ENCODE measurements at regions not wholly inside any gene's neighbourhood (a gene's known extent, or its start where the extent isn't known, plus 50 kb on each side); places are given as distances from the start of the nearest gene placed in this dataset.

- in situ Hi-C loops (cut with MboI; ENCODE audit: low sequenced_read_pairs) = no loop called here
- H3K9me3 ChIP-seq = no peaks in the 10 kb centered on the region
- no peak overlapping the region for H3K4me3 ChIP-seq
- H3K36me3 ChIP-seq (replicated peaks) = no peaks in the 10 kb centered on the region
- DNase-seq (ENCODE audit: low spot score in 2 of 2) = no peak
- H3K4me1 ChIP-seq = no peaks in the 10 kb centered on the region
- H3K27me3 ChIP-seq (ENCODE audit: low read depth) = no peaks in the 10 kb centered on the region
Measured at GRCh38 chr12:45102818-45103217, 51.9 kb upstream of the DBX2 start.

GRCh38 chr12:45105996-45106395 lies 55.1 kb upstream of the DBX2 start:
- in situ Hi-C loops (cut with MboI; ENCODE audit: low sequenced_read_pairs) = no loop called here
- no peaks in the 10 kb centered on the region for H3K4me1 ChIP-seq
- no peak for DNase-seq (ENCODE audit: low spot score in 2 of 2)
- no peaks in the 10 kb centered on the region for H3K9me3 ChIP-seq
- H3K27me3 ChIP-seq (ENCODE audit: low read depth) = no peaks in the 10 kb centered on the region
- H3K36me3 ChIP-seq (replicated peaks) = no peaks in the 10 kb centered on the region
- H3K4me3 ChIP-seq = no peak overlapping the region

- Histone ChIP-seq H3K4me3 (no peak overlapping the region), H3K36me3 (replicated peaks) (no peaks in the 10 kb centered on the region), H3K4me1 (no peaks in the 10 kb centered on the region), H3K9me3 (no peaks in the 10 kb centered on the region), H3K27me3 (ENCODE audit: low read depth) (no peaks in the 10 kb centered on the region)
- DNase-seq (ENCODE audit: low spot score in 2 of 2) = no peak
- in situ Hi-C loops (cut with MboI; ENCODE audit: low sequenced_read_pairs) = no loop called here
Measured at GRCh38 chr12:45112306-45112705, 61.4 kb upstream of the DBX2 start.

- H3K36me3 ChIP-seq (replicated peaks) = no peaks in the 10 kb centered on the region
- H3K9me3 ChIP-seq = no peaks in the 10 kb centered on the region
- DNase-seq (ENCODE audit: low spot score in 2 of 2) = no peak
- no peak overlapping the region for H3K4me3 ChIP-seq
- no peaks in the 10 kb centered on the region for H3K27me3 ChIP-seq (ENCODE audit: low read depth)
- in situ Hi-C loops (cut with MboI; ENCODE audit: low sequenced_read_pairs) = no loop called here
- H3K4me1 ChIP-seq = no peaks in the 10 kb centered on the region
Measured at GRCh38 chr12:45121224-45121623, 70.3 kb upstream of the DBX2 start.

GRCh38 chr12:45122768-45123380 lies 72.0 kb upstream of the DBX2 start:
- Histone ChIP-seq H3K27me3 (ENCODE audit: low read depth) (no peaks in the 10 kb centered on the region), H3K9me3 (no peaks in the 10 kb centered on the region), H3K36me3 (replicated peaks) (no peaks in the 10 kb centered on the region), H3K4me3 (no peak overlapping the region), H3K4me1 (no peaks in the 10 kb centered on the region)
- in situ Hi-C loops (cut with MboI; ENCODE audit: low sequenced_read_pairs) = no loop called here
- DNase-seq (ENCODE audit: low spot score in 2 of 2) = peak; percentile 12 to 28

- Histone ChIP-seq H3K27me3 (ENCODE audit: low read depth) (no peaks in the 10 kb centered on the region), H3K9me3 (no peaks in the 10 kb centered on the region), H3K4me1 (no peaks in the 10 kb centered on the region), H3K4me3 (no peak overlapping the region), H3K36me3 (replicated peaks) (no peaks in the 10 kb centered on the region)
- DNase-seq (ENCODE audit: low spot score in 2 of 2) = no peak
- in situ Hi-C loops (cut with MboI; ENCODE audit: low sequenced_read_pairs) = no loop called here
Measured at GRCh38 chr12:45124485-45125155, 73.7 kb upstream of the DBX2 start.

GRCh38 chr12:45125997-45126396 lies 75.1 kb upstream of the DBX2 start:
- no peak overlapping the region for H3K4me3 ChIP-seq
- H3K27me3 ChIP-seq (ENCODE audit: low read depth) = peaks cover 3% of the 10 kb centered on the region; the same call in 1 of the 2 replicates
- H3K4me1 ChIP-seq = no peaks in the 10 kb centered on the region
- in situ Hi-C loops (cut with MboI; ENCODE audit: low sequenced_read_pairs) = no loop called here
- no peak for DNase-seq (ENCODE audit: low spot score in 2 of 2)
- H3K36me3 ChIP-seq (replicated peaks) = no peaks in the 10 kb centered on the region
- H3K9me3 ChIP-seq = no peaks in the 10 kb centered on the region

- DNase-seq (ENCODE audit: low spot score in 2 of 2) = no peak
- no peaks in the 10 kb centered on the region for H3K9me3 ChIP-seq
- H3K4me3 ChIP-seq = no peak overlapping the region
- no peaks in the 10 kb centered on the region for H3K4me1 ChIP-seq
- peaks cover 3% of the 10 kb centered on the region; the same call in 1 of the 2 replicates for H3K27me3 ChIP-seq (ENCODE audit: low read depth)
- no peaks in the 10 kb centered on the region for H3K36me3 ChIP-seq (replicated peaks)
- in situ Hi-C loops (cut with MboI; ENCODE audit: low sequenced_read_pairs) = no loop called here
Measured at GRCh38 chr12:45128637-45129036, 77.7 kb upstream of the DBX2 start.

- H3K4me3 ChIP-seq = no peak overlapping the region
- peaks cover 3% of the 10 kb centered on the region; the same call in 1 of the 2 replicates for H3K27me3 ChIP-seq (ENCODE audit: low read depth)
- no peaks in the 10 kb centered on the region for H3K9me3 ChIP-seq
- H3K4me1 ChIP-seq = no peaks in the 10 kb centered on the region
- peak; percentile 55 to 63 for DNase-seq (ENCODE audit: low spot score in 2 of 2)
- in situ Hi-C loops (cut with MboI; ENCODE audit: low sequenced_read_pairs) = no loop called here
- H3K36me3 ChIP-seq (replicated peaks) = no peaks in the 10 kb centered on the region
Measured at GRCh38 chr12:45130881-45131281, 80.0 kb upstream of the DBX2 start.

GRCh38 chr12:45131506-45131905 lies 80.6 kb upstream of the DBX2 start:
- no peaks in the 10 kb centered on the region for H3K9me3 ChIP-seq
- no peaks in the 10 kb centered on the region for H3K4me1 ChIP-seq
- peaks cover 3% of the 10 kb centered on the region; the same call in 1 of the 2 replicates for H3K27me3 ChIP-seq (ENCODE audit: low read depth)
- in situ Hi-C loops (cut with MboI; ENCODE audit: low sequenced_read_pairs) = no loop called here
- no peaks in the 10 kb centered on the region for H3K36me3 ChIP-seq (replicated peaks)
- H3K4me3 ChIP-seq = no peak overlapping the region
- no peak for DNase-seq (ENCODE audit: low spot score in 2 of 2)

GRCh38 chr12:45138609-45139008 lies 77.3 kb upstream of the ANO6 start:
- no peak for DNase-seq (ENCODE audit: low spot score in 2 of 2)
- Histone ChIP-seq H3K27me3 (ENCODE audit: low read depth) (no peaks in the 10 kb centered on the region), H3K4me3 (no peak overlapping the region), H3K9me3 (no peaks in the 10 kb centered on the region), H3K36me3 (replicated peaks) (no peaks in the 10 kb centered on the region), H3K4me1 (no peaks in the 10 kb centered on the region)
- in situ Hi-C loops (cut with MboI; ENCODE audit: low sequenced_read_pairs) = no loop called here

GRCh38 chr12:45148006-45148405 lies 67.9 kb upstream of the ANO6 start:
- in situ Hi-C loops (cut with MboI; ENCODE audit: low sequenced_read_pairs) = no loop called here
- Histone ChIP-seq H3K9me3 (no peaks in the 10 kb centered on the region), H3K27me3 (ENCODE audit: low read depth) (no peaks in the 10 kb centered on the region), H3K4me3 (no peak overlapping the region), H3K36me3 (replicated peaks) (no peaks in the 10 kb centered on the region), H3K4me1 (no peaks in the 10 kb centered on the region)
- DNase-seq (ENCODE audit: low spot score in 2 of 2) = no peak

GRCh38 chr12:45148619-45149018 lies 67.3 kb upstream of the ANO6 start:
- Histone ChIP-seq H3K4me3 (no peak overlapping the region), H3K27me3 (ENCODE audit: low read depth) (no peaks in the 10 kb centered on the region), H3K36me3 (replicated peaks) (no peaks in the 10 kb centered on the region), H3K4me1 (no peaks in the 10 kb centered on the region), H3K9me3 (no peaks in the 10 kb centered on the region)
- no peak for DNase-seq (ENCODE audit: low spot score in 2 of 2)
- in situ Hi-C loops (cut with MboI; ENCODE audit: low sequenced_read_pairs) = no loop called here

GRCh38 chr12:45165284-45165683 lies 50.6 kb upstream of the ANO6 start:
- Histone ChIP-seq H3K9me3 (no peaks in the 10 kb centered on the region), H3K4me1 (no peaks in the 10 kb centered on the region), H3K4me3 (no peak overlapping the region), H3K36me3 (replicated peaks) (no peaks in the 10 kb centered on the region), H3K27me3 (ENCODE audit: low read depth) (no peaks in the 10 kb centered on the region)
- in situ Hi-C loops (cut with MboI; ENCODE audit: low sequenced_read_pairs) = loop anchor here (25.0 kb wide), 1 partner anchor 222 kb away; no protein-coding TSS in a partner anchor
- no peak for DNase-seq (ENCODE audit: low spot score in 2 of 2)
